GM18870 (cell line): ENCODE measurements at regions not wholly inside any gene's neighbourhood (a gene's known extent, or its start where the extent isn't known, plus 50 kb on each side); places are given as distances from the start of the nearest gene placed in this dataset.
"Not testable (repeated sequence)": the region's sequence is repeated elsewhere in the genome, so short reads cannot be mapped to it uniquely, and the experiment has no call there.

Experiments
- ATAC-seq: cut with Tn5 transposase; IDR thresholded peaks from one replicate; pipeline ENCODE4 v1.9.1; 2021; ENCODE audit warnings: moderate library complexity; ENCODE audit not compliant: unreplicated experiment

GRCh38 chr5:67672636-67673035 lies 476.0 kb upstream of the CD180 start:
- ATAC-seq: no peak

GRCh38 chr5:67669916-67670315 lies 473.3 kb upstream of the CD180 start:
- ATAC-seq: no peak

DNA sequence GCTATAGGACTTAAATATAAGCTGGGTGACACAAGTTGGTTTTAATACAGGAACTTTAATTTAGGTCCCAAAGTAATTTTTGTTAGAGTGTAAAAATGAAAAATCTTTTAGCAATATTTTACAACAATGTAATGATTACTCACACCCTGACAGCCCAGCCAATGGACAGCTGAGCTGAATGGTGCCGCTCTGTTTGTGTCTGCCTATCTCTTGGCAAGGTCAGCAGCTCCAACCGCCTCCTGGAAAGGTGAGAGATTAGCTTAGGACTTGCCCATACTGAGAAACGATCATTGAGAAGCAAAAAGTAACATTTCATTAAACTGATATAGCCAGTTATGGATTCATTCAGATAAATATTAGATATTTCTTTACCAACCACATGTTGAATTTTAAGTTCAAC lies 463.6 kb upstream of the CD180 start:
- ATAC-seq: no peak

GRCh38 chr5:67659288-67659687 lies 462.7 kb upstream of the CD180 start:
- ATAC-seq: no peak

- ATAC-seq: no peak
These were observed 460.5 kb upstream of the CD180 start for GRCh38 chr5:67657055-67657454.

DNA sequence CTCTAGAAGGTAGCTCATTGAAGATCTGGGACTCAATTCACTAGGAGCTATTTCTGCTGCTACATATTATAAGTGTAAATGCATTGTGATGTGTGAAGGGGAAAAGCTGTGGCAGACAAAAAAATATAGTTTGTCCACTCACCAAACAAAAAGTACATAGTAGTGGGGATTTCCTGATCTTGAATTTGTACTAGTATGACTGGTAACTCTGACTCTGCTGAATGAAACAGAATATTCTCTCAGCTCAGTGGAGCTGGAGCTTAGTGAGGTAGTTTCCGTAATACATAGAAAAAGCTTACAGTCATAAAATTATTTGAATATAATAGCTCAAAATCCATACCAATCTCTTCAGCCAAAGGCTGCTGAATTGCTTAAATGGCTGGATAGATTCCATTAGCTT lies 455.6 kb upstream of the CD180 start:
- ATAC-seq: peak; percentile 77

DNA sequence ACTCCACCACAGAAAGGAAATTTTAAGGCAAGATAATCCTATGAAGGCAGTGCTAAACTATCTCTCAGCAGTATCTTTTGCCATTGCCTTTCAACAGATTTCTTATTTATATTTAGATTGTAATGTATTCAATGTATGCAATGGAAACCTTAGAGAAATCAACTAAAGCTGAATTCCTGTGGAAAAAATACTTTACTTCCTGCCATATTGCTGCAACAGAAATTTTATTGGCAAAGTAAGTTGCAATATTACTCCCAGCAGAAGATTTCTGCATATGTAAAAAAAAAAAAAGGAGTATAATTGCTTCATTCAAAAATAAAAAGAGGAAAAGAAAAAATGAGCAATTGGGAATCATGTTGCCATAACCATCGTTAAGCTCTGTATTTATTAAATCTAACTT lies 454.6 kb upstream of the CD180 start:
- ATAC-seq: no peak

- no peak for ATAC-seq
These were observed 451.6 kb upstream of the CD180 start for GRCh38 chr5:67648201-67648671.

GRCh38 chr5:67647772-67648171 lies 451.2 kb upstream of the CD180 start:
- ATAC-seq: no peak

GRCh38 chr5:67644221-67644920 lies 447.8 kb upstream of the CD180 start:
- no peak for ATAC-seq

DNA sequence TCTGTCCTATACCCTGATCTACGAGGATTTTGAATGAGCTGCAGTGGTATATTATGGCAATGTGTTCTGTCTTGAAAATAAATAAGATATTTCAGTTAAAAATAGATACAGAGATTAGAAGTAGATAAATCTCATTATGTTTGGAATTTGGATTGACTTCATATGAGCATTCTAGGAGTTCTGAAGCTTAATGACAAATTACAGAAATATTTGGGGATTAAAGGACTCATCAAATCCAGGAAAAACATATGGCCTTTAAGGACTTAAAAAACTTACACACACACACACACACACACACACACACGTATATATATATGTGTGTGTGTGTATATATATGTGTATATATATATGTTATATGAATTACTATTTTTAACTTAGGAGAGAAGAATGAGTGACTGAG lies 446.9 kb upstream of the CD180 start:
- no peak for ATAC-seq

GRCh38 chr5:67639976-67640375 lies 443.4 kb upstream of the CD180 start:
- ATAC-seq: no peak

GRCh38 chr5:67639313-67639712 lies 442.7 kb upstream of the CD180 start:
- no peak for ATAC-seq

GRCh38 chr5:67636850-67637524 lies 440.4 kb upstream of the CD180 start:
- ATAC-seq: no peak

DNA sequence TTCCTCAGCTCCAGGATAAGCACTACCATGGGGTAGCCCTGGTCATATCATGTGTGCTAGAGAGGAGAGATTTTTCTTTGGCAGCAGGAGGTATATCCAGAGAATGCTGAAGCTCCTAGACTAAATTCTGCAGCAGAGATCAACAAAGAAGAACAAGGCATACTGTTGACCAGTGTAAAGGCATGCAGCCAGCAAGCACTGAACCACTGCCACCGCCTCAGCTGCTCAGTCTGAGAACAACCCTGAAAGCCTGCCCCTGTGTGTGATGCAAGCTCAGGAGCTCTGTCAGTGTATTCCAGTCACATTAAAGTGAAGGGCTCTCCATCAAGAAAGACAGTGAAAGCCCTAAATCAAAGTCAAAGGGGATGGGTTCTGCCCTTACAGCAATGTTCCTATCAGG lies 439.5 kb upstream of the CD180 start:
- no peak for ATAC-seq

DNA sequence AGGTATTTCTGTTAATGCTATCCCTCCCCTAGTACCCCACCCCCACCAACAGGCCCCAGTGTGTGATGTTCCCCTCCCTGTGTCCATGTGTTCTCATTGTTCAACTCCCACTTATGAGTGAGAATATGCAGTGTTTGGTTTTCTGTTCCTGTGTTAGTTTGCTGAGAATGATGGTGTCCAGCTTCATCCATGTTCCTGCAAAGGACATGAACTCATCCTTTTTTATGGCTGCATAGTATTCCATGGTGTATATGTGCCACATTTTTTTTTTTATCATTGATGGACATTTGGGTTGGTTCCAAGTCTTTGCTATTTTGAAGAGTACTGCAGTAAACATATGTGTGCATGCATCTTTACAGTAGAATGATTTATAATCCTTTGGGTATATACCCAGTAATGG lies 430.5 kb upstream of the CD180 start:
- not testable (repeated sequence) for ATAC-seq

- ATAC-seq: no peak
These were observed 426.5 kb upstream of the CD180 start for GRCh38 chr5:67623078-67623477.

DNA sequence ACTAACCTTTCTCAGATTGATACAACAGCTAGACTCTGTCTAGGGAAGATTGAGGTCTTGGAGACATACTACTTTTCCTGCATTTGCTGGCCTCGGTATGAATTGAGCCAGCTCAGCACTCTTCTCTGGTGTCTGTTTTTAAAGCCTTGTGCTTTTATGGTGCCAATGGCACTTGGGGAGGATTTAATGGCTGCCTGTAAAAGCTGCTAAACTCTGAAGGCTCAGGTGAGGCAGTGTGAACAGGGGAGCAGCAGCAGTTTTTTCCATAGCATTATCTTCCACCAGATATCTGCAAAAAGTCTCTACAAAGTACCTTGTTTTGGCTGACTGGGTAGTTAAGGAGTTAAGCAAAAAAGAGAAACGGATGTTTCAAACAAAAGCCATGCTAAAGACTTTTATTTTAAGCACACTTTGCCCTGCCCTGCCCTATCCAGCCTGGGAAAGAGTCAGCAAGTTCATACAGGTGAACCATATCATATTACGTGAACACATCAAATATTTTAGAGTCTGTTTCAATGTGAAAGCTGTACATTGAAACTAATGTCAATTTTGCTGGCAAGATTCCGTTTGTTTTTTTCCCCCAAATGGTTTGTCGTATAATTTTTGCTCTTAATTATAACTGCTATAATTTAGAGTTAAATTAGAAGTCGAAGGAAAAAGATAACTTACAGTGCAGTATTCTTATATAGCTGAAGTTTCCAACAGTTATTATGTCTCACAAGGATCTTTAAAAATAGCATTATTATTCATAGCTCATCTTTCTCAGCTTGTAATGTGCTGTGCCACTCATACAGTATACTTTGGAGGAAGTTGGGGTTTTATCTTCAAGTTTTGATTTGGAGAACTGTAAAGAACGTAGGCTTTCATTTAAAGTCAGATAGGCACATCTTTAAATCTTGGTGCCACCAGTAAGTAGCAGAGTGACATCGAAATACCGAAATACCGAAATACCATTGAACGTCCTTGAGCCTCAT lies 424.1 kb upstream of the CD180 start:
- no peak for ATAC-seq

GRCh38 chr5:67619636-67620035 lies 423.0 kb upstream of the CD180 start:
- no peak for ATAC-seq

- ATAC-seq: no peak
These were observed 422.6 kb upstream of the CD180 start for GRCh38 chr5:67619235-67619634.

- no peak for ATAC-seq
These were observed 420.5 kb upstream of the CD180 start for GRCh38 chr5:67617051-67617450.
